GM23338 (cell line): ENCODE measurements at regions not wholly inside any gene's neighbourhood (a gene's known extent, or its start where the extent isn't known, plus 50 kb on each side); places are given as distances from the start of the nearest gene placed in this dataset.

Experiments used
- ATAC-seq: fragments of 200-7000 bp; cut with Tn5 transposase; 3 replicates; pipeline ENCODE4 v1.9.1; 2020
- DNase-seq: peaks from one replicate; pipeline ENCODE4 v3.0.0-alpha.2; 2015; ENCODE audit warnings: low spot score
- H2AFZ ChIP-seq: fragments of 200-600 bp; sonication (generic); 2 replicates; pipeline ENCODE4 v1.8.0; 2016; ENCODE audit warnings: antibody characterized with exemption, mild to moderate bottlenecking, moderate library complexity
- H3F3A ChIP-seq: fragments of 200-600 bp; sonication (generic); replicated peaks from 2 replicates; pipeline ENCODE4 v1.8.0; 2017; ENCODE audit warnings: antibody characterized with exemption, mixed run types, low read depth
- H3K27ac ChIP-seq: fragments of 200-600 bp; sonication (generic); 2 replicates; pipeline ENCODE4 v1.6.1; 2016; ENCODE audit warnings: low read depth
- H3K27me3 ChIP-seq: fragments of 200-600 bp; sonication (generic); 2 replicates; pipeline ENCODE4 v1.8.0; 2016; ENCODE audit warnings: mild to moderate bottlenecking, mixed run types, moderate library complexity; ENCODE audit not compliant: insufficient read depth
- H3K36me3 ChIP-seq: fragments of 200-600 bp; sonication (generic); 2 replicates; pipeline ENCODE4 v1.8.0; 2016; ENCODE audit warnings: mild to moderate bottlenecking; ENCODE audit not compliant: insufficient read depth
- H3K4me1 ChIP-seq: fragments of 200-600 bp; sonication (generic); 2 replicates; pipeline ENCODE4 v1.8.0; 2016; ENCODE audit warnings: mild to moderate bottlenecking, moderate library complexity; ENCODE audit not compliant: insufficient read depth
- H3K4me2 ChIP-seq: fragments of 200-600 bp; sonication (generic); 2 replicates; pipeline ENCODE4 v1.7.1; 2017; ENCODE audit warnings: mixed run types
- H3K4me3 ChIP-seq: fragments of 200-600 bp; sonication (generic); 2 replicates; pipeline ENCODE4 v1.6.1; 2016; ENCODE audit warnings: mixed run types
- H3K79me2 ChIP-seq: fragments of 200-600 bp; sonication (generic); replicated peaks from 2 replicates; pipeline ENCODE4 v1.8.0; 2017; ENCODE audit warnings: mild to moderate bottlenecking; ENCODE audit not compliant: insufficient read depth
- H3K9me2 ChIP-seq: fragments of 200-600 bp; sonication (generic); 2 replicates; pipeline ENCODE4 v1.8.0; 2017; ENCODE audit not compliant: insufficient read depth
- H4K20me1 ChIP-seq: fragments of 200-600 bp; sonication (generic); replicated peaks from 2 replicates; pipeline ENCODE4 v1.8.0; 2017; ENCODE audit warnings: mild to moderate bottlenecking; ENCODE audit not compliant: insufficient read depth
- H3K27ac Mint-ChIP-seq: 2 replicates; pipeline ENCODE4 v1.8.0; 2020; ENCODE audit warnings: inconsistent platforms, mild to moderate bottlenecking, moderate library complexity, mixed read lengths
- H3K27me3 Mint-ChIP-seq: 3 replicates; pipeline ENCODE4 v1.8.0; 2022; ENCODE audit warnings: low read depth, mild to moderate bottlenecking, moderate library complexity, mixed read lengths, inconsistent platforms; ENCODE audit not compliant: insufficient read depth, poor library complexity
- H3K36me3 Mint-ChIP-seq: 3 replicates; pipeline ENCODE4 v1.8.0; 2021; ENCODE audit warnings: low read depth, mild to moderate bottlenecking, inconsistent platforms, moderate library complexity, mixed read lengths
- H3K4me1 Mint-ChIP-seq: 3 replicates; pipeline ENCODE4 v1.8.0; 2020; ENCODE audit warnings: mild to moderate bottlenecking, inconsistent platforms, mixed read lengths
- H3K4me3 Mint-ChIP-seq: 3 replicates; pipeline ENCODE4 v1.8.0; 2021; ENCODE audit warnings: moderate library complexity, mild to moderate bottlenecking, inconsistent platforms, mixed read lengths
- H3K9me3 Mint-ChIP-seq: 3 replicates; pipeline ENCODE4 v1.8.0; 2020; ENCODE audit warnings: moderate library complexity, mild to moderate bottlenecking, inconsistent platforms, mixed read lengths
- EZH2 ChIP-seq: fragments of 200-600 bp; sonication (generic); IDR thresholded peaks from one replicate; pipeline ENCODE4 v1.8.0; 2017; ENCODE audit warnings: antibody characterized with exemption, mild to moderate bottlenecking, low read depth; ENCODE audit not compliant: unreplicated experiment
- EZH2phosphoT487 ChIP-seq: fragments of 200-600 bp; sonication (generic); IDR thresholded peaks from one replicate; pipeline ENCODE4 v1.8.1; 2018; ENCODE audit warnings: antibody characterized with exemption; ENCODE audit not compliant: unreplicated experiment
- JUNB ChIP-seq: IDR thresholded peaks from one replicate; pipeline ENCODE4 v1.6.1; 2016; ENCODE audit warnings: antibody characterized with exemption; ENCODE audit not compliant: unreplicated experiment
- NANOG ChIP-seq: IDR thresholded peaks from 2 replicates; pipeline ENCODE4 v1.6.1; 2016; ENCODE audit warnings: antibody characterized with exemption, borderline replicate concordance
- POLR2AphosphoS5 ChIP-seq: IDR thresholded peaks from 2 replicates; pipeline ENCODE4 v1.6.1; 2016; ENCODE audit warnings: antibody characterized with exemption, low read depth
- STAT1 ChIP-seq: IDR thresholded peaks from one replicate; pipeline ENCODE4 v1.6.1; 2016; ENCODE audit warnings: antibody characterized with exemption; ENCODE audit not compliant: unreplicated experiment
- ZNF114 ChIP-seq: fragments of 250-450 bp; sonication (Bioruptor Pico); IDR thresholded peaks from 2 replicates; pipeline ENCODE4 v1.5.0; 2020; ENCODE audit warnings: mild to moderate bottlenecking, moderate library complexity
- ZNF331 ChIP-seq: fragments of 250-450 bp; sonication (Bioruptor Pico); IDR thresholded peaks from 2 replicates; pipeline ENCODE4 v1.5.0; 2020; ENCODE audit warnings: low read depth, mild to moderate bottlenecking, moderate library complexity
- TF ChIP-seq, protein P1 (sequence below): fragments of 250-450 bp; sonication (Bioruptor Pico); IDR thresholded peaks from 2 replicates; pipeline ENCODE4 v1.5.0; 2020; ENCODE audit warnings: mild to moderate bottlenecking, moderate library complexity
- TF ChIP-seq, protein P2 (sequence below): IDR thresholded peaks from 2 replicates; pipeline ENCODE4 v1.6.1; 2016; ENCODE audit warnings: antibody characterized with exemption
- TF ChIP-seq, protein P3 (sequence below), 2 experiments: fragments of 200-600 bp in 1 of 2; sonication (generic) in 1 of 2; conservative IDR thresholded peaks; 2 replicates each; pipeline versions ENCODE4 v1.5.1 to v1.6.1; 2016 to 2017; ENCODE audit warnings: antibody characterized with exemption in 2 of 2, low read depth in 2 of 2, mild to moderate bottlenecking in 2 of 2, moderate library complexity in 1 of 2

DNA sequence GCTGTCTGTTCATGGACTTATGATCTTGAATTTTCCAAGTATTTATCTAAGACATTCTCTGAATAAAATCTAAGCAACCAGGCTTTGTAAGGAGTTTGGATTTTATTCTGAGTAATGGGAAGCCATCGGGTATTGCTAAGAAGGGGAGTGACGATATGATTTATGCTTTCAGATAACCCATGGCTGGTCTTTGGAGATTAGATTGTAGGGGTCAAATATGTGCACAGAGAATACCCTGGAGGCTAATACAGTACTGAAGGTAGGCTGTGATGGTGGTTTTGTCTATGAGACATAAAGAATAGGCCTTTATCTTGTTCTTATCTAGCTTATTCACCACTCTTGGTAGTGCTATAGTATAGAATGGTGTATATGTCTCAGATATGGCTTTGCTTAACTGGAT lies 60.0 kb upstream of the C5orf46 start:
- H3K27ac ChIP-seq, result no peak overlapping the region
- no peak overlapping the region for H3K27ac Mint-ChIP-seq

DNA sequence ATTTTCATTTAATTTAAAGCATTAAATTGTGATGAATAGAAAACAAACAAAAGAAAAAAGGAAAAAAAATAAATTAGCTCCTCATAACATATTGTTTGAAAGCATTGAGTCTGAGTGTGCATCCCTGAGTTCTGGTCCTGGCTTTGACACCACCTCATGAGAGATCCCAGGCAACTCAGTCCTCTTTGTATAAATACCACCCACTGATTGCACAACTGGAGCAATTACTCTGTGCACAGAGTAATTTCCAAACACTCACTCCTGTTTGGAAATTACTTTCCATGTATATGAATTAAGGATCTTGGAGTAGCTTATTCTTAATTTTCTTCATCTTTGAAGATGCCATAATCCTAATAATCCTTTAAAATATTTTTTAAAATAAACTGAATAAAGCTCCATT lies 59.4 kb upstream of the C5orf46 start:
- H2AFZ ChIP-seq, result no peak overlapping the region
- no peak for DNase-seq
- ATAC-seq, result no peak
- H3K4me1 ChIP-seq, result no peaks in the 10 kb centered on the region
- H3K36me3 ChIP-seq, result no peaks in the 10 kb centered on the region; the same call in 1 of the 2 replicates
- no peaks in the 10 kb centered on the region for H3K27me3 ChIP-seq
- no peak overlapping the region for H3K27ac ChIP-seq
- no peak overlapping the region for H3K4me3 ChIP-seq
- H3K9me3 Mint-ChIP-seq, result no peaks in the 10 kb centered on the region; the same call in 2 of the 3 replicates
- no peak overlapping the region for H3K27ac Mint-ChIP-seq
- H3F3A ChIP-seq, result no peaks in the 10 kb centered on the region
- H3K79me2 ChIP-seq, result no peaks in the 10 kb centered on the region
- H3K4me2 ChIP-seq, result no peak overlapping the region
- no peaks in the 10 kb centered on the region for H3K4me1 Mint-ChIP-seq
- H3K27me3 Mint-ChIP-seq, result peaks cover 3% of the 10 kb centered on the region
- H3K4me3 Mint-ChIP-seq, result no peak overlapping the region
- no peak for TF ChIP-seq NANOG
- TF ChIP-seq, protein P1, sequence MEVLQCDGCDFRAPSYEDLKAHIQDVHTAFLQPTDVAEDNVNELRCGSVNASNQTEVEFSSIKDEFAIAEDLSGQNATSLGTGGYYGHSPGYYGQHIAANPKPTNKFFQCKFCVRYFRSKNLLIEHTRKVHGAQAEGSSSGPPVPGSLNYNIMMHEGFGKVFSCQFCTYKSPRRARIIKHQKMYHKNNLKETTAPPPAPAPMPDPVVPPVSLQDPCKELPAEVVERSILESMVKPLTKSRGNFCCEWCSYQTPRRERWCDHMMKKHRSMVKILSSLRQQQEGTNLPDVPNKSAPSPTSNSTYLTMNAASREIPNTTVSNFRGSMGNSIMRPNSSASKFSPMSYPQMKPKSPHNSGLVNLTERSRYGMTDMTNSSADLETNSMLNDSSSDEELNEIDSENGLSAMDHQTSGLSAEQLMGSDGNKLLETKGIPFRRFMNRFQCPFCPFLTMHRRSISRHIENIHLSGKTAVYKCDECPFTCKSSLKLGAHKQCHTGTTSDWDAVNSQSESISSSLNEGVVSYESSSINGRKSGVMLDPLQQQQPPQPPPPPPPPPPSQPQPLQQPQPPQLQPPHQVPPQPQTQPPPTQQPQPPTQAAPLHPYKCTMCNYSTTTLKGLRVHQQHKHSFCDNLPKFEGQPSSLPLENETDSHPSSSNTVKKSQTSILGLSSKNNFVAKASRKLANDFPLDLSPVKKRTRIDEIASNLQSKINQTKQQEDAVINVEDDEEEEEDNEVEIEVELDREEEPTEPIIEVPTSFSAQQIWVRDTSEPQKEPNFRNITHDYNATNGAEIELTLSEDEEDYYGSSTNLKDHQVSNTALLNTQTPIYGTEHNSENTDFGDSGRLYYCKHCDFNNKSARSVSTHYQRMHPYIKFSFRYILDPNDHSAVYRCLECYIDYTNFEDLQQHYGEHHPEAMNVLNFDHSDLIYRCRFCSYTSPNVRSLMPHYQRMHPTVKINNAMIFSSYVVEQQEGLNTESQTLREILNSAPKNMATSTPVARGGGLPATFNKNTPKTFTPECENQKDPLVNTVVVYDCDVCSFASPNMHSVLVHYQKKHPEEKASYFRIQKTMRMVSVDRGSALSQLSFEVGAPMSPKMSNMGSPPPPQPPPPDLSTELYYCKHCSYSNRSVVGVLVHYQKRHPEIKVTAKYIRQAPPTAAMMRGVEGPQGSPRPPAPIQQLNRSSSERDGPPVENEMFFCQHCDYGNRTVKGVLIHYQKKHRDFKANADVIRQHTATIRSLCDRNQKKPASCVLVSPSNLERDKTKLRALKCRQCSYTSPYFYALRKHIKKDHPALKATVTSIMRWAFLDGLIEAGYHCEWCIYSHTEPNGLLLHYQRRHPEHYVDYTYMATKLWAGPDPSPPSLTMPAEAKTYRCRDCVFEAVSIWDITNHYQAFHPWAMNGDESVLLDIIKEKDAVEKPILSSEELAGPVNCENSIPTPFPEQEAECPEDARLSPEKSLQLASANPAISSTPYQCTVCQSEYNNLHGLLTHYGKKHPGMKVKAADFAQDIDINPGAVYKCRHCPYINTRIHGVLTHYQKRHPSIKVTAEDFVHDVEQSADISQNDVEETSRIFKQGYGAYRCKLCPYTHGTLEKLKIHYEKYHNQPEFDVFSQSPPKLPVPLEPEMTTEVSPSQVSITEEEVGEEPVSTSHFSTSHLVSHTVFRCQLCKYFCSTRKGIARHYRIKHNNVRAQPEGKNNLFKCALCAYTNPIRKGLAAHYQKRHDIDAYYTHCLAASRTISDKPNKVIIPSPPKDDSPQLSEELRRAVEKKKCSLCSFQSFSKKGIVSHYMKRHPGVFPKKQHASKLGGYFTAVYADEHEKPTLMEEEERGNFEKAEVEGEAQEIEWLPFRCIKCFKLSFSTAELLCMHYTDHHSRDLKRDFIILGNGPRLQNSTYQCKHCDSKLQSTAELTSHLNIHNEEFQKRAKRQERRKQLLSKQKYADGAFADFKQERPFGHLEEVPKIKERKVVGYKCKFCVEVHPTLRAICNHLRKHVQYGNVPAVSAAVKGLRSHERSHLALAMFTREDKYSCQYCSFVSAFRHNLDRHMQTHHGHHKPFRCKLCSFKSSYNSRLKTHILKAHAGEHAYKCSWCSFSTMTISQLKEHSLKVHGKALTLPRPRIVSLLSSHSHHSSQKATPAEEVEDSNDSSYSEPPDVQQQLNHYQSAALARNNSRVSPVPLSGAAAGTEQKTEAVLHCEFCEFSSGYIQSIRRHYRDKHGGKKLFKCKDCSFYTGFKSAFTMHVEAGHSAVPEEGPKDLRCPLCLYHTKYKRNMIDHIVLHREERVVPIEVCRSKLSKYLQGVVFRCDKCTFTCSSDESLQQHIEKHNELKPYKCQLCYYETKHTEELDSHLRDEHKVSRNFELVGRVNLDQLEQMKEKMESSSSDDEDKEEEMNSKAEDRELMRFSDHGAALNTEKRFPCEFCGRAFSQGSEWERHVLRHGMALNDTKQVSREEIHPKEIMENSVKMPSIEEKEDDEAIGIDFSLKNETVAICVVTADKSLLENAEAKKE, result no peak
- TF ChIP-seq EZH2phosphoT487, result no peak
- TF ChIP-seq, protein P2, sequence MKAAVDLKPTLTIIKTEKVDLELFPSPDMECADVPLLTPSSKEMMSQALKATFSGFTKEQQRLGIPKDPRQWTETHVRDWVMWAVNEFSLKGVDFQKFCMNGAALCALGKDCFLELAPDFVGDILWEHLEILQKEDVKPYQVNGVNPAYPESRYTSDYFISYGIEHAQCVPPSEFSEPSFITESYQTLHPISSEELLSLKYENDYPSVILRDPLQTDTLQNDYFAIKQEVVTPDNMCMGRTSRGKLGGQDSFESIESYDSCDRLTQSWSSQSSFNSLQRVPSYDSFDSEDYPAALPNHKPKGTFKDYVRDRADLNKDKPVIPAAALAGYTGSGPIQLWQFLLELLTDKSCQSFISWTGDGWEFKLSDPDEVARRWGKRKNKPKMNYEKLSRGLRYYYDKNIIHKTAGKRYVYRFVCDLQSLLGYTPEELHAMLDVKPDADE, result no peak
- TF ChIP-seq STAT1, result no peak
- no peak for TF ChIP-seq POLR2AphosphoS5
- TF ChIP-seq EZH2, result no peak
- TF ChIP-seq, protein P3, sequence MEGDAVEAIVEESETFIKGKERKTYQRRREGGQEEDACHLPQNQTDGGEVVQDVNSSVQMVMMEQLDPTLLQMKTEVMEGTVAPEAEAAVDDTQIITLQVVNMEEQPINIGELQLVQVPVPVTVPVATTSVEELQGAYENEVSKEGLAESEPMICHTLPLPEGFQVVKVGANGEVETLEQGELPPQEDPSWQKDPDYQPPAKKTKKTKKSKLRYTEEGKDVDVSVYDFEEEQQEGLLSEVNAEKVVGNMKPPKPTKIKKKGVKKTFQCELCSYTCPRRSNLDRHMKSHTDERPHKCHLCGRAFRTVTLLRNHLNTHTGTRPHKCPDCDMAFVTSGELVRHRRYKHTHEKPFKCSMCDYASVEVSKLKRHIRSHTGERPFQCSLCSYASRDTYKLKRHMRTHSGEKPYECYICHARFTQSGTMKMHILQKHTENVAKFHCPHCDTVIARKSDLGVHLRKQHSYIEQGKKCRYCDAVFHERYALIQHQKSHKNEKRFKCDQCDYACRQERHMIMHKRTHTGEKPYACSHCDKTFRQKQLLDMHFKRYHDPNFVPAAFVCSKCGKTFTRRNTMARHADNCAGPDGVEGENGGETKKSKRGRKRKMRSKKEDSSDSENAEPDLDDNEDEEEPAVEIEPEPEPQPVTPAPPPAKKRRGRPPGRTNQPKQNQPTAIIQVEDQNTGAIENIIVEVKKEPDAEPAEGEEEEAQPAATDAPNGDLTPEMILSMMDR (conservative IDR thresholded peaks at IDR 0.05; ENCODE audit: low read depth in 2 of 2), result no peak
- no peak for TF ChIP-seq ZNF331 (CRISPR knock-in tag)
- no peaks in the 10 kb centered on the region for H3K9me2 ChIP-seq
- H4K20me1 ChIP-seq, result no peaks in the 10 kb centered on the region; the same call in 1 of the 2 replicates
- no peaks in the 10 kb centered on the region for H3K36me3 Mint-ChIP-seq

More for the DNA sequence above, 60.0 kb upstream of the C5orf46 start:
- no peaks in the 10 kb centered on the region for H3K36me3 Mint-ChIP-seq
- no peaks in the 10 kb centered on the region for H3K4me1 ChIP-seq
- no peak overlapping the region for H3K4me3 ChIP-seq
- no peak for DNase-seq
- no peaks in the 10 kb centered on the region for H3K4me1 Mint-ChIP-seq
- TF ChIP-seq JUNB, result no peak
- TF ChIP-seq ZNF114, result no peak
- no peak for TF ChIP-seq NANOG
- H3K9me3 Mint-ChIP-seq, result no peaks in the 10 kb centered on the region; the same call in 2 of the 3 replicates
- H3K27me3 Mint-ChIP-seq, result peaks cover 3% of the 10 kb centered on the region
- ATAC-seq, result no peak
- H2AFZ ChIP-seq, result no peak overlapping the region
- H3K79me2 ChIP-seq, result no peaks in the 10 kb centered on the region
- H3K27me3 ChIP-seq, result no peaks in the 10 kb centered on the region
- no peaks in the 10 kb centered on the region; the same call in 1 of the 2 replicates for H3K36me3 ChIP-seq
- no peak overlapping the region for H3K4me2 ChIP-seq
- H3K4me3 Mint-ChIP-seq, result no peak overlapping the region
- no peaks in the 10 kb centered on the region for H3K9me2 ChIP-seq
- H3F3A ChIP-seq, result no peaks in the 10 kb centered on the region
- H4K20me1 ChIP-seq, result no peaks in the 10 kb centered on the region; the same call in 1 of the 2 replicates
